ENCODE measurements at regions not wholly inside any gene's neighbourhood (a gene's known extent, or its start where the extent isn't known, plus 50 kb on each side); places are given as distances from the start of the nearest gene placed in this dataset.

DNA sequence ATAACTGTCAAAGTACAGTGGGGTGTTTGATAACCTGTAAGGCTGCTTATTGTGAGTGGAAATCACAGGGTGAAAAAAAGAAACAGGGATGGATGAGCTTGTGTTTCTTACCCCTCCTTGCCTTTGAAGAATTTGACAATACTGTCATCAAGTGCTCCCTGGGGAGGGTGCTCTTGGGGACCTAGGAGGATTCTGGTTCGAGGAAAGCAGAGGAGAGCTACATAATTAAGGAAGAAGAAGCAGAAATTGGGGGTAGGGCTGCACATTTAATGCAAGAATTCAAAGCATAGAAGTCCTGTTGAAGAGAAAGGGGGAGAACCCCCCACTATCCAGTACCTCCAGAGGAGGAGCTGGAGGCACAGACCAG lies 208.1 kb upstream of the PHYHIPL start:
- TF ChIP-seq, protein P1, sequence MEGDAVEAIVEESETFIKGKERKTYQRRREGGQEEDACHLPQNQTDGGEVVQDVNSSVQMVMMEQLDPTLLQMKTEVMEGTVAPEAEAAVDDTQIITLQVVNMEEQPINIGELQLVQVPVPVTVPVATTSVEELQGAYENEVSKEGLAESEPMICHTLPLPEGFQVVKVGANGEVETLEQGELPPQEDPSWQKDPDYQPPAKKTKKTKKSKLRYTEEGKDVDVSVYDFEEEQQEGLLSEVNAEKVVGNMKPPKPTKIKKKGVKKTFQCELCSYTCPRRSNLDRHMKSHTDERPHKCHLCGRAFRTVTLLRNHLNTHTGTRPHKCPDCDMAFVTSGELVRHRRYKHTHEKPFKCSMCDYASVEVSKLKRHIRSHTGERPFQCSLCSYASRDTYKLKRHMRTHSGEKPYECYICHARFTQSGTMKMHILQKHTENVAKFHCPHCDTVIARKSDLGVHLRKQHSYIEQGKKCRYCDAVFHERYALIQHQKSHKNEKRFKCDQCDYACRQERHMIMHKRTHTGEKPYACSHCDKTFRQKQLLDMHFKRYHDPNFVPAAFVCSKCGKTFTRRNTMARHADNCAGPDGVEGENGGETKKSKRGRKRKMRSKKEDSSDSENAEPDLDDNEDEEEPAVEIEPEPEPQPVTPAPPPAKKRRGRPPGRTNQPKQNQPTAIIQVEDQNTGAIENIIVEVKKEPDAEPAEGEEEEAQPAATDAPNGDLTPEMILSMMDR (IDR thresholded peaks at IDR 0.05; ENCODE audit: low read depth, low read length): no peak
- no peak for DNase-seq (ENCODE audit: extremely low read depth, low read depth)

DNA sequence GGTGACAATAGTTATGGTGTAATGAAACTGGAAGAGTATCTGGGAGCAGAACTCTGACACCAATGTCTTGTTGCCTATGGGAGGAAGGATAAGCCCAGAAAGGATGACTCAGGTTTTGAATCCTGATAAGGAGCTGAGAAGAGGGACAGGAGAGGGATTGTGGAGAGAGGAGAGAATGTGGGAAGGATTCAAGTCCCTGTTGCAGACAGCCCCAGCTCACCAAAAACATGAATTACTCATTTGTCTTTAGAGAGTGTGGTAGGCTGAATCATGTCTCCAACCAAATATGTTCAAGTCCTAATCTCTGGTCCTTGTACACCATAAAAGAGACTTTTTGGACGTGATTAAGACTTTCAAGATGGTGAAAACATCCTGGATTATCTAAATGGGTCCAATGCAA lies 206.9 kb upstream of the PHYHIPL start:
- TF ChIP-seq, protein P1 (IDR thresholded peaks at IDR 0.05; ENCODE audit: low read depth, low read length): no peak
- DNase-seq (ENCODE audit: extremely low read depth, low read depth): no peak

DNA sequence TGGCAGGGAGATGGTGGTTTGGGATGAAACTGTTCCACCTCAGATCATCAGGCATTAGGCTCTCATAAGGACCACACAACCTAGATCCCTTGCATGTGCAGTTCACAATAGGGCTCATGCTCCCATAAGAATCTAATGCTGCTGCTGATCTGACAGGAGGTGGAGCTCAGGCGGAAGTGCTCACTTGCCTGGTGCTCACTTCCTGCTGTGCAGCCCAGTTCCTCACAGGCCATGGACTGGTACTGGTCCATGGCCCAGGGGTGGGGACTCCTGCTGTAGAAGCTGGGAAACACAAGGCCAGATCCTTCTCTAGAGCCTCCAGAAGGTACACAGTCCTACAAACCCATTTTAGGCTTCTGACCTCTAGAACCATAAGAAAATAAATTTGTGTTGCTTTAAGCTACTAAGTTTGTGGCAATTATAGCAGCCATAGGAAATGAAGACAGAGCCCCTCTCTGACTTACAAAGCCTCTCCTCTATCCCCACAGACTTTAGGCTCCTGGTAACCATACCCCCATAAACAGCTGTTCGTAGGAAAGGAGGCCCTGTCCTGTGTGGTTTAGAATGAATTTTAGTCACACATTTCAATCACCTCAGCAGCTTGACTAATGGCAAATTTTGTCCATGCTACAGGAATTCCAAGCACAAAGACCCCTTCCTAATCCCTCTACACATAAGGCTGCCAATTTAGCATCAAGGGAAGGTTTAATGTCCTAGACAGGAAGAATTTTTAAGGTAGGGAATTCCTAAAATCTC lies 206.1 kb upstream of the PHYHIPL start:
- TF ChIP-seq, protein P1 (IDR thresholded peaks at IDR 0.05; ENCODE audit: low read depth, low read length): no peak
- DNase-seq (ENCODE audit: extremely low read depth, low read depth): no peak

- no peak for DNase-seq (ENCODE audit: extremely low read depth, low read depth)
These were observed 205.2 kb upstream of the PHYHIPL start for GRCh38 chr10:58971211-58971610.

DNA sequence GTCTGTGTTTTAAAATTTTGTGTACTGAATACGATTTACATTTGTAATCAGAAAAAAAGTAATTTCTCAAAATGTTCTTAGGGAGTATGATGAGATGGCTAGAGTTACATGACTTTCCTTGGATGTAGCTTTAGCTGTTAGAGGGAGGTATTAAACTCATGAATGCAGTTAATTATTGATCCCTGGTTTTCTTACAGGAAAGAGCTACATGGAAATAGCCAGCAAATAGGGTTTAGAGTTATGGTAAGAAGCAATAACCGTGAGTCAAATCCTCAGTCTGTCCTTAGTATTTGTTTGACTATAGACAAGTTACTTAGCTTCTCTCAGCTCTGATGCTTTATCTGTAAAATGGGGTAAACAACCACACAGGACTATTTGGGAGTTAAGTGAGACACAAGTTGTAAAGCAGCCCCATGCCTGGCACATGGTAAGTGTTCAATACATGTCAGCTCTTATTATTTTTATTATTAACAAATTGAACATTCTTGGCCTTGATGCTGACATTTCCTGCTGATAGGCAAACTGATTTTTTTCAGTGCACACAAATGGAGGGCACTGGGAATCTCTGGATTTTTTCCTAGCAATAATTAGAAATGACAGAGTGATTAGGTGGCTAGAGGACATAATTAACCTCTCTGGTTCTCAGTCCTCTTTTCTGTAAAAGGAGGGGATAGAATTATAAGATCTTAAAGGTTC lies 204.5 kb upstream of the PHYHIPL start:
- TF ChIP-seq, protein P1 (IDR thresholded peaks at IDR 0.05; ENCODE audit: low read depth, low read length): no peak

More at GRCh38 chr10:58971211-58971610, 205.2 kb upstream of the PHYHIPL start:
- TF ChIP-seq, protein P1 (IDR thresholded peaks at IDR 0.05; ENCODE audit: low read depth, low read length): no peak

DNA sequence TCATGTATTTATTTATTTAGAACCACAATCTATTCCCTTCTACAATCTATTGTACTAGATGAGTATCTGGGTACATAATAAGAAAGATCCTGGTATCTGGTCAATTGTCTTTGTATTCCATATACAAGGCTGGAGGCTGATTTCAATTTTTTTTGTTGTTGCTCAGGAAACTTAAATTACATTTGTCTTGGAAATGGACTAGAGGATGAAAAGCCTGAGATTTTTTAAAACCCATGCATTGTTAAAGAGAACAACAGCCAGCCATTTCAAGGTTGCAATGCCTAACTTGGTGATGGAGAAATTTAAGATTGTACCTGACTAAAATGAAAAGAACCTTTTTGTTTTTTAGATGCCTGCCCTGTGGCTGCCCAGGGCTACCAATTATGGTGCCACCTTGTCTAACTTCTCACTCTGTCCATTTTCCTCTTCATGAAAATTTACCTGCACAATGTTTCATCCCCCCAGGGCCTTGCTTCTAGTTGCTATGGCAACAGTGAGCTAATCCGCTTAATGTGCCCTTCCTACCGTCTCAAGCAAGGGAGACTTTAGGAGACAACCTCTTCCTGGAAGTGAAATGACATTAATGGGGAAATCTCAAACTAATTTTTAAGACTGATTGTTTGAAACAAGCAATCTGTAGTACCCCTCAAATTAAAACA lies 203.7 kb upstream of the PHYHIPL start:
- TF ChIP-seq, protein P1 (IDR thresholded peaks at IDR 0.05; ENCODE audit: low read depth, low read length): no peak
- no peak for DNase-seq (ENCODE audit: extremely low read depth, low read depth)

More for the DNA sequence above, 204.5 kb upstream of the PHYHIPL start:
- no peak for DNase-seq (ENCODE audit: extremely low read depth, low read depth)

- TF ChIP-seq, protein P1 (IDR thresholded peaks at IDR 0.05; ENCODE audit: low read depth, low read length): no peak
- DNase-seq (ENCODE audit: extremely low read depth, low read depth): no peak
These were observed 203.2 kb upstream of the PHYHIPL start for GRCh38 chr10:58973235-58973595.
